NB4 (cell line): ENCODE measurements at regions not wholly inside any gene's neighbourhood (a gene's known extent, or its start where the extent isn't known, plus 50 kb on each side); places are given as distances from the start of the nearest gene placed in this dataset.
A peak's percentile ranks its signal among the peaks of the same experiment; 100 is the strongest.

Experiments used
- DNase-seq: peaks from one replicate; pipeline ENCODE4 v3.0.0; 2010; ENCODE audit warnings: low read depth
- H3K4me3 ChIP-seq: one replicate; pipeline ENCODE4 v1.5.1; 2011; ENCODE audit warnings: mild to moderate bottlenecking, low read depth, low read length, moderate library complexity
- MYC ChIP-seq: IDR thresholded peaks from 2 replicates; pipeline ENCODE4 v1.6.1; 2011; ENCODE audit warnings: low read depth, low read length
- POLR2A ChIP-seq: IDR thresholded peaks from 2 replicates; pipeline ENCODE4 v1.6.1; 2011; ENCODE audit warnings: mild to moderate bottlenecking; ENCODE audit not compliant: insufficient read length; ENCODE audit errors: extremely low read depth
- TF ChIP-seq, protein P1 (sequence below): IDR thresholded peaks from one replicate; pipeline ENCODE4 v1.5.1; 2012; ENCODE audit warnings: low read depth, low read length
- TF ChIP-seq, protein P2 (sequence below): IDR thresholded peaks from 2 replicates; pipeline ENCODE4 v1.6.1; 2011; ENCODE audit warnings: low read depth, low read length

DNA sequence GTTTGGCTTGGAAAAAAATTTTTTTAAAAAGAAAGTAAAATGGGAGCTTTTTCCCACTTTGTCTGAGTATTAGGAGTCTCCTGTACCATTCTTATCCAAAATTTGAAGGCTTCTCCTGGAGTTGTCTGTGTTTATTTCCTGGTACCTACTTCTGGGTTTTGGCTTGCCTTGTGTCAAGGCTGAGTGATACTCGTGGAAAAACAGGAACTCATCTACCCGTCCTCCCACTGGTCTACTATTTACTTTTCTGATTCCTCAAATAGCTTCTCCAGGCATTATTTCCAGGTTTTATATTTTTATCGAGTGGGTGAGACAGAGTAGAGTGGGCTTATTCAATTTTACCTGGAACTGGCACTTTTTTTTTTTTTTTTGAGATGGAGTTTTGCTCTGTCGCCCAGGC lies 99.4 kb downstream of the RMI1 start:
- H3K4me3 ChIP-seq = no peak overlapping the region
- peak; percentile 3 for DNase-seq
- TF ChIP-seq, protein P1, sequence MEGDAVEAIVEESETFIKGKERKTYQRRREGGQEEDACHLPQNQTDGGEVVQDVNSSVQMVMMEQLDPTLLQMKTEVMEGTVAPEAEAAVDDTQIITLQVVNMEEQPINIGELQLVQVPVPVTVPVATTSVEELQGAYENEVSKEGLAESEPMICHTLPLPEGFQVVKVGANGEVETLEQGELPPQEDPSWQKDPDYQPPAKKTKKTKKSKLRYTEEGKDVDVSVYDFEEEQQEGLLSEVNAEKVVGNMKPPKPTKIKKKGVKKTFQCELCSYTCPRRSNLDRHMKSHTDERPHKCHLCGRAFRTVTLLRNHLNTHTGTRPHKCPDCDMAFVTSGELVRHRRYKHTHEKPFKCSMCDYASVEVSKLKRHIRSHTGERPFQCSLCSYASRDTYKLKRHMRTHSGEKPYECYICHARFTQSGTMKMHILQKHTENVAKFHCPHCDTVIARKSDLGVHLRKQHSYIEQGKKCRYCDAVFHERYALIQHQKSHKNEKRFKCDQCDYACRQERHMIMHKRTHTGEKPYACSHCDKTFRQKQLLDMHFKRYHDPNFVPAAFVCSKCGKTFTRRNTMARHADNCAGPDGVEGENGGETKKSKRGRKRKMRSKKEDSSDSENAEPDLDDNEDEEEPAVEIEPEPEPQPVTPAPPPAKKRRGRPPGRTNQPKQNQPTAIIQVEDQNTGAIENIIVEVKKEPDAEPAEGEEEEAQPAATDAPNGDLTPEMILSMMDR = no peak
- TF ChIP-seq POLR2A (no peak), MYC (no peak)
- TF ChIP-seq, protein P2, sequence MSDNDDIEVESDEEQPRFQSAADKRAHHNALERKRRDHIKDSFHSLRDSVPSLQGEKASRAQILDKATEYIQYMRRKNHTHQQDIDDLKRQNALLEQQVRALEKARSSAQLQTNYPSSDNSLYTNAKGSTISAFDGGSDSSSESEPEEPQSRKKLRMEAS = no peak

DNA sequence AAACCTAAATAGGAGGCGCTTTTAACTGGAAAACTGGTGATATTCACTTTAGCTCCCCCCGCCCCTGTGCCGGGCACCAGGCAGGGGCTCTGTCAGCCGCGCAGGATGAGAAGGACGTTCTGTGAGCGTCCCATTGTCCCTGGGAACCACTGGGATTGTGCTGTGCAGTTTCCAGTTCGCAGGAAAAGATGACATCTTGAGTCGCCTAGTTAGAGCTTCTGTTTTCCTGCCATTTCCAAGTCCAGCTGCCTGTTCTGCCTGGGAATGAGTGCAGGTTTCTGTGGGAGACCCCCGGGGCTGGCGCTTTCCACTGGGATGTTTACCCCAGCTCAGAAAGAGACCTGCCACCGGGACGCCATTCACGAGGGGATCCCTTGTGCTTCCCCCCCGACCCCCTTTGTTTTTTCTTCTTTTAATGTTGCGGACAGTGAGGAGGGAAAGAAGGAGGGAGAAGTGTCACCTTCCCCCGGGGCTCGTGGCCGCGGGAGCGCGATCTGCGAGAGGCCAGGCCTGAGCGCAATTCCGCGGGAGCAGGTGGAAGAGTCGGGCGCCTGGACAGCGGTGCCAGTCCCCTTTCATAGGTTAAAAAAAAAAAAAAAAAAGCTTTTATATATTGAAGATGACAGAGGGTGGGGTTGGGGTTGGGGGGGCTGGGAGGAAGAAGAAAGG lies 121.5 kb downstream of the RMI1 start:
- H3K4me3 ChIP-seq = no peak overlapping the region

DNA sequence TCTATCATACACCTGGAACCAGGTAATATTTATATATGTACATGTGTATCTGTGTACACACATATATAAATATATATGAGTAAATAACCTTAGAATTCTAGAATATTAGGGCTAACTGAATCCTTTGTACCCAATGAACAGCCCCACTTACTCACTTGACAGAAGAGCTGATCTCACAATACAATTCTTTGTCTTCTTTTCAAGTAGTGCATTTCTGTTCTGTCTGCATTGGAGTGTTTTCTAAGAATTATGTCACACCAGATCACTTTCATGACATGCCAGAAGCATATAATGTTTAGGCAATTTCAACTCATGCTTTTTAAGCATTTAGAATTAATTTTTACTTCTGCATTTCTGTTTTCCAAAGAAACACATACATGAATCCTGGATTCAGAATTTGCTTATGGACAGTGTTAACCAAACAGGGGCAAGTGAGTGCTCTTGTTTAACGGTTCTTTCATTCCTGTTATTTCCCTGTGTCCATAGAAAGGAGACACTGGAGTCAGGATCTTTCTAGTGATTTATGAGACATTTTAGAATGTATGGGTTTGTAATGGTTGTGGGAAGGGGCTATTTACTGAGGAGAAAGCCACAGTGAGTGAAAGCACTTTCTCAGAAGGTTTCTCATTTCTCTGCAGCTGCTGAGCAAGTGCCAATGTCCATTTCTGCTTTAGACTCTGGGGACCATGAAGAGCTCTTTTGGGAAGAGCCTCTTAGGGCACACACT lies 123.2 kb downstream of the RMI1 start:
- TF ChIP-seq MYC (no peak), POLR2A (no peak)
- TF ChIP-seq, protein P2 = no peak
- TF ChIP-seq, protein P1 = no peak
- no peak overlapping the region for H3K4me3 ChIP-seq
- no peak for DNase-seq

More for the DNA sequence above, 121.5 kb downstream of the RMI1 start:
- no peak for DNase-seq
- TF ChIP-seq, protein P2 = no peak
- TF ChIP-seq, protein P1 = no peak
- TF ChIP-seq POLR2A (no peak), MYC (no peak)

DNA sequence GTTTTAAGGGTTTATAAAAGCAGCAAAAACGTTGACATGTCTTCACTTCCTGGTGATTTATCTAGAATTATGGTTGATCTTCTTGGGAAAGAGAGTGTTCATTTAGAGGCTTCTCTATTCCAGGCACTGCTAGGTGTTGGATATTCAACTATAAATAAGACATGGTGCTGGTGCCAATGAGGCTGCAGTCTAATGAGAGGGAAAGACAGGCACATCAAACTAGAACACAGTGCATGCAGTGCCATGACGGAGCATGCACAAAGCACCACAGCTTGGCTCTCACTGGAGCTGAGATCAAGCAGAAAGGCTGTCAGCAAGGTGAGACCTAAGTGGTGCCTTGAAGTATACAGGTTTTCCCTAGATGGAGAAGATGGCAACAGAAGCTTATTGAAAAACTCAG lies 126.5 kb downstream of the RMI1 start:
- H3K4me3 ChIP-seq = no peak overlapping the region
- TF ChIP-seq POLR2A (no peak), MYC (no peak)
- TF ChIP-seq, protein P2 = no peak
- DNase-seq = no peak

DNA sequence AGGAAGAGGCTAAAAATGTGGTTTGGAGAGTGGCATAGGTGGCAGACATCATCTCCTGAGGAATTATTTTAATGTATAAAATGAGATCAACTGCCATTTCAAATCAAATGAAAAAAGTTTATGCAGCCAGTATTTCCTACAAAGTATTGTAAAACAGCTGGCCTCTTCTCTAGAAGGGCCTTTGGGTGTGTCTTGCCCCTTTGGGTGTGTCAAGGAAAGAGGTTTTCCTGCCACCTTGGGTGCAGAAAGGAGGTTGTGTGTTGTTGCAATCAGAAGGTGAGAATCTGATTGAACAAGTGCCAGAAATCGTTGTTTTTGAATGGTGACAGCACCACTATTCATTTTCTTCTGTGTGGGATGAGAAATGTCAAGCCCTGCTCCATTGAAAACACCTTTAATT lies 127.4 kb downstream of the RMI1 start:
- DNase-seq = no peak
- H3K4me3 ChIP-seq = no peak overlapping the region
- TF ChIP-seq, protein P1 = no peak
- TF ChIP-seq MYC (no peak), POLR2A (no peak)
- TF ChIP-seq, protein P2 = no peak

DNA sequence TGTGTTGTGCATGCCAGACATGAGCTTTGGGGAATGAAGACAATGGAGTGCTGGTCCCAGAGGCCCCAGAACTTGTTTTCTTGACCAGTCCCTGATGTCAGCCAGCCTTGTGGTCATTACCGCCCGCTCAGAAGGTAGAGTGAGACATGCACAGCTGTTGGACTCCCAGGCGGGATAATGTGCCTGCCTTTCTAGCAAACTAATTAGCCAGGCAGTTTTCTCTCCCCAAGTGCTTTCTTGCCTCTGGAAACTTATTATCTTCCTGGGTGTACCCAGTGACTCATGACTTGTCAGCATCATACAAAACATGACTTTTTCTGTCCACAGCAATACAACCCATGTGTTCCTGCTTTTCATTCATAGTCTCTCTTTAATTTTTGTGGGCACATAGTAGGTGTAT lies 131.1 kb downstream of the RMI1 start:
- TF ChIP-seq POLR2A (no peak), MYC (no peak)
- TF ChIP-seq, protein P1 = no peak
- TF ChIP-seq, protein P2 = no peak
- DNase-seq = no peak
- no peak overlapping the region for H3K4me3 ChIP-seq
